OCI-LY1 (cell line): ENCODE measurements at regions not wholly inside any gene's neighbourhood (a gene's known extent, or its start where the extent isn't known, plus 50 kb on each side); places are given as distances from the start of the nearest gene placed in this dataset.

Experiments
- H2AFZ ChIP-seq: fragments of 200-600 bp; sonication (generic), shearing (Covaris generic); 2 replicates; pipeline ENCODE4 v1.6.0; 2014; ENCODE audit warnings: antibody characterized with exemption, mild to moderate bottlenecking, low read length
- H3F3A ChIP-seq: fragments of 200-600 bp; sonication (generic), shearing (Covaris generic); 2 replicates; pipeline ENCODE4 v1.6.0; 2014; ENCODE audit warnings: mild to moderate bottlenecking, antibody characterized with exemption, low read length, moderate library complexity; ENCODE audit not compliant: insufficient read depth
- H3K27ac ChIP-seq: fragments of 200-600 bp; sonication (generic); 2 replicates; pipeline ENCODE4 v1.5.1; 2014; ENCODE audit warnings: low read length, mixed run types, mild to moderate bottlenecking, low read depth; ENCODE audit not compliant: poor library complexity, severe bottlenecking
- H3K27me3 ChIP-seq: fragments of 200-600 bp; sonication (generic); 2 replicates; pipeline ENCODE4 v1.6.0; 2014; ENCODE audit warnings: antibody characterized with exemption, mild to moderate bottlenecking, low read length, moderate library complexity; ENCODE audit not compliant: insufficient read depth
- H3K36me3 ChIP-seq: fragments of 200-600 bp; sonication (generic); 2 replicates; pipeline ENCODE4 v1.6.1; 2014; ENCODE audit warnings: mild to moderate bottlenecking, antibody characterized with exemption, low read length, moderate library complexity, mixed read lengths; ENCODE audit not compliant: insufficient read depth
- H3K4me1 ChIP-seq: fragments of 200-600 bp; sonication (generic); 2 replicates; pipeline ENCODE4 v1.5.1; 2014; ENCODE audit warnings: mild to moderate bottlenecking, low read length, moderate library complexity; ENCODE audit not compliant: insufficient read depth, severe bottlenecking
- H3K4me2 ChIP-seq: fragments of 200-600 bp; sonication (generic), shearing (Covaris generic); 2 replicates; pipeline ENCODE4 v1.6.1; 2014; ENCODE audit warnings: low read length
- H3K4me3 ChIP-seq: fragments of 200-600 bp; sonication (generic); 2 replicates; pipeline ENCODE4 v1.5.1; 2014; ENCODE audit warnings: low read length, low read depth, mild to moderate bottlenecking, mixed read lengths; ENCODE audit not compliant: poor library complexity, severe bottlenecking
- H3K79me2 ChIP-seq: fragments of 200-600 bp; shearing (Covaris generic); 2 replicates; pipeline ENCODE4 v1.6.1; 2016; ENCODE audit warnings: mixed run types, low read length, mixed read lengths; ENCODE audit not compliant: insufficient read depth
- H3K9ac ChIP-seq: fragments of 200-600 bp; sonication (generic), shearing (Covaris generic); 2 replicates; pipeline ENCODE4 v1.6.1; 2014; ENCODE audit warnings: mild to moderate bottlenecking, low read length, mixed read lengths
- H3K9me2 ChIP-seq: fragments of 200-600 bp; sonication (generic), shearing (Covaris generic); 2 replicates; pipeline ENCODE4 v1.6.1; 2014; ENCODE audit warnings: low read depth, mild to moderate bottlenecking, low read length, mixed read lengths
- H3K9me3 ChIP-seq: fragments of 200-600 bp; shearing (Covaris generic); 2 replicates; pipeline ENCODE4 v1.6.1; 2014; ENCODE audit warnings: low read length, mixed read lengths
- H4K20me1 ChIP-seq: fragments of 200-600 bp; sonication (generic), shearing (Covaris generic); 2 replicates; pipeline ENCODE4 v1.6.0; 2016; ENCODE audit warnings: mild to moderate bottlenecking, low read length; ENCODE audit not compliant: insufficient read depth
- CTCF ChIP-seq: fragments of 200-600 bp; sonication (generic), shearing (Covaris generic); IDR thresholded peaks from 2 replicates; pipeline ENCODE4 v1.5.1; 2017; ENCODE audit warnings: mild to moderate bottlenecking, antibody characterized with exemption, low read length, moderate library complexity, mixed read lengths
- EZH2 ChIP-seq: fragments of 200-600 bp; sonication (generic), shearing (Covaris generic); IDR thresholded peaks from 2 replicates; pipeline ENCODE4 v1.8.0; 2017; ENCODE audit warnings: borderline replicate concordance, mixed run types, mild to moderate bottlenecking, antibody characterized with exemption, low read length, moderate library complexity, mixed read lengths

GRCh38 chr7:156545979-156546378, 94.6 kb upstream of the RNF32 start:
- H3F3A ChIP-seq: no peaks in the 10 kb centered on the region
- H3K9me3 ChIP-seq: no peaks in the 10 kb centered on the region
- H3K79me2 ChIP-seq: no peaks in the 10 kb centered on the region
- no peaks in the 10 kb centered on the region for H3K9me2 ChIP-seq
- H3K4me2 ChIP-seq: no peak overlapping the region
- TF ChIP-seq CTCF (no peak), EZH2 (no peak)
- H2AFZ ChIP-seq: no peak overlapping the region
- H3K27me3 ChIP-seq: peaks cover 4% of the 10 kb centered on the region; the same call in 1 of the 2 replicates
- H3K4me3 ChIP-seq: no peak overlapping the region
- H4K20me1 ChIP-seq: no peaks in the 10 kb centered on the region
- no peak overlapping the region for H3K27ac ChIP-seq
- H3K9ac ChIP-seq: no peak overlapping the region
- no peaks in the 10 kb centered on the region for H3K36me3 ChIP-seq
- no peaks in the 10 kb centered on the region for H3K4me1 ChIP-seq

- no peaks in the 10 kb centered on the region for H3F3A ChIP-seq
- peaks cover 4% of the 10 kb centered on the region; the same call in 1 of the 2 replicates for H3K27me3 ChIP-seq
- H3K79me2 ChIP-seq: no peaks in the 10 kb centered on the region
- no peak overlapping the region for H3K4me2 ChIP-seq
- no peak overlapping the region for H3K9ac ChIP-seq
- no peaks in the 10 kb centered on the region for H3K4me1 ChIP-seq
- H4K20me1 ChIP-seq: no peaks in the 10 kb centered on the region
- no peak overlapping the region for H3K4me3 ChIP-seq
- no peak overlapping the region for H2AFZ ChIP-seq
- H3K36me3 ChIP-seq: no peaks in the 10 kb centered on the region
- no peak for TF ChIP-seq CTCF
- no peak for TF ChIP-seq EZH2
- H3K9me2 ChIP-seq: no peaks in the 10 kb centered on the region
- H3K27ac ChIP-seq: no peak overlapping the region
- H3K9me3 ChIP-seq: no peaks in the 10 kb centered on the region
Measured at GRCh38 chr7:156544919-156545715, 95.5 kb upstream of the RNF32 start.

GRCh38 chr7:156543699-156544598, 96.6 kb upstream of the RNF32 start:
- Histone ChIP-seq H3K27me3 (peaks cover 4% of the 10 kb centered on the region; the same call in 1 of the 2 replicates), H3K9me3 (no peaks in the 10 kb centered on the region), H3K79me2 (no peaks in the 10 kb centered on the region), H3K36me3 (no peaks in the 10 kb centered on the region), H3F3A (no peaks in the 10 kb centered on the region), H3K4me1 (no peaks in the 10 kb centered on the region), H3K27ac (no peak overlapping the region), H3K9ac (no peak overlapping the region), H3K4me2 (no peak overlapping the region), H4K20me1 (no peaks in the 10 kb centered on the region), H3K4me3 (no peak overlapping the region), H2AFZ (no peak overlapping the region), H3K9me2 (no peaks in the 10 kb centered on the region)
- no peak for TF ChIP-seq CTCF
- TF ChIP-seq EZH2: no peak
